PC-3 (cell line): ENCODE measurements at regions not wholly inside any gene's neighbourhood (a gene's known extent, or its start where the extent isn't known, plus 50 kb on each side); places are given as distances from the start of the nearest gene placed in this dataset.

ENCODE experiments used
- CTCF ChIP-seq: fragments of 300-600 bp; sonication (generic); conservative IDR thresholded peaks from 2 replicates; pipeline ENCODE4 v1.5.1; 2017; ENCODE audit warnings: antibody characterized with exemption, low read depth, mild to moderate bottlenecking, low read length
- EZH2 ChIP-seq: fragments of 300-600 bp; sonication (generic); IDR thresholded peaks from one replicate; pipeline ENCODE4 v1.6.1; 2017; ENCODE audit warnings: antibody characterized with exemption, mild to moderate bottlenecking, low read length; ENCODE audit not compliant: unreplicated experiment
- EZH2phosphoT487 ChIP-seq: fragments of 300-600 bp; sonication (generic); IDR thresholded peaks from 2 replicates; pipeline ENCODE4 v1.6.1; 2018; ENCODE audit warnings: mild to moderate bottlenecking, antibody characterized with exemption, low read length, borderline replicate concordance

GRCh38 chr15:26359855-26360254 lies 413.0 kb downstream of the GABRB3 start:
- TF ChIP-seq CTCF (no peak), EZH2 (no peak), EZH2phosphoT487 (no peak)
